C4-2B (cell line): ENCODE measurements at regions not wholly inside any gene's neighbourhood (a gene's known extent, or its start where the extent isn't known, plus 50 kb on each side); places are given as distances from the start of the nearest gene placed in this dataset.

Experiments
- CTCF ChIP-seq: fragments of 450-650 bp; conservative IDR thresholded peaks from 2 replicates; pipeline ENCODE4 v1.5.1; 2017; ENCODE audit warnings: mild to moderate bottlenecking
- ZFX ChIP-seq: fragments of 450-650 bp; IDR thresholded peaks from 2 replicates; pipeline ENCODE4 v1.6.1; 2017

- no peak for TF ChIP-seq CTCF
- no peak for TF ChIP-seq ZFX
These were observed 93.9 kb downstream of the SLC30A10 start for GRCh38 chr1:219834314-219834917.
